RCC 7860 (cell line): ENCODE measurements at regions not wholly inside any gene's neighbourhood (a gene's known extent, or its start where the extent isn't known, plus 50 kb on each side); places are given as distances from the start of the nearest gene placed in this dataset.

Experiments used
- DNase-seq: peaks from one replicate; pipeline ENCODE4 v3.0.0-alpha.2; 2015; ENCODE audit warnings: low spot score
- FAIRE-seq: peaks from 2 replicates; lab custom pipeline; 2012; peaks lifted over from hg19 to GRCh38; lab: Jason Lieb, UNC

- no peak for FAIRE-seq
- no peak for DNase-seq
These were observed 69.2 kb downstream of the INHBA start for GRCh38 chr7:41633690-41634089.

GRCh38 chr7:41630741-41631140 is 72.1 kb downstream of the INHBA start:
- DNase-seq (no peak), FAIRE-seq (no peak)

DNA sequence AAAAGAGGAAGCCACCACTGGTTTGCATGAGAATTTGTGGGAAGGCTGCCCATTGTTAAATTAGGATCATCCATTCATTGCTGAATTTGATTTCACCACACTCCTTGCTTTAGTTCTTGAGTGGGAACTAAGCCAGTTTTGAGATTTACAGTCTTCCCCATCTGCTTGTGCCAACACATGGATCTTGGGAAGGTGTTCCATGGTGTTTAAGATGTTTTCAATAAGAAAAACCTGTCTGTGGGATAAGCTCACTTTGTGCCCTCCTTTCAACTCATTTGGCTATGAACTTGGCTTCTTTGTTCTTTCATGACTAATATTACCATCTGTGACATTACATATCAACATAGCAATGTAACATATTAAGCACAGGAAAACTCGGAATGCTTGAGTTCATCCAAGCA is 73.2 kb downstream of the INHBA start:
- DNase-seq (no peak), FAIRE-seq (no peak)

DNA sequence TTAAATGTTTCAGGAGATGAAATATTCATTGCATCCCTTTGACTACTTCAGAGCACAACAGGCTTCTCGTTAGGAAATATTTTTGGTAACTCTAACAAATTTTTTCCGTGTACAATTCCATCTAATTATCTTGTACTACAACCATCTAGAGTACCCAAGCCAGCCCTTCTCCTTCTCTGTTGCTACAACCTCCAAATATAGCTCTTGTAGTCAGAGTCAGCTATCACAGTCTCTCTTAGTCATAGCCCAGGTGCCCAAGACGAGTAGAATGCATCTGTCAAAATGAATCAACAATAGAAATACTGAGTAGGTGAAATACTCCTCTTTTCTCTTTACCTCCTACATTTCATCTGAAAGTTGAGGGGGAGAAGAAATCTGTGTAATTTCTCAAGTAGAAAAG is 74.0 kb downstream of the INHBA start:
- FAIRE-seq: peak; percentile 23

GRCh38 chr7:41627645-41628298 is 75.1 kb downstream of the INHBA start:
- DNase-seq (no peak), FAIRE-seq (no peak)

More for the DNA sequence above, 74.0 kb downstream of the INHBA start:
- DNase-seq: peak; percentile 45

GRCh38 chr7:41624818-41625217 is 78.1 kb downstream of the INHBA start:
- DNase-seq (no peak), FAIRE-seq (no peak)

DNA sequence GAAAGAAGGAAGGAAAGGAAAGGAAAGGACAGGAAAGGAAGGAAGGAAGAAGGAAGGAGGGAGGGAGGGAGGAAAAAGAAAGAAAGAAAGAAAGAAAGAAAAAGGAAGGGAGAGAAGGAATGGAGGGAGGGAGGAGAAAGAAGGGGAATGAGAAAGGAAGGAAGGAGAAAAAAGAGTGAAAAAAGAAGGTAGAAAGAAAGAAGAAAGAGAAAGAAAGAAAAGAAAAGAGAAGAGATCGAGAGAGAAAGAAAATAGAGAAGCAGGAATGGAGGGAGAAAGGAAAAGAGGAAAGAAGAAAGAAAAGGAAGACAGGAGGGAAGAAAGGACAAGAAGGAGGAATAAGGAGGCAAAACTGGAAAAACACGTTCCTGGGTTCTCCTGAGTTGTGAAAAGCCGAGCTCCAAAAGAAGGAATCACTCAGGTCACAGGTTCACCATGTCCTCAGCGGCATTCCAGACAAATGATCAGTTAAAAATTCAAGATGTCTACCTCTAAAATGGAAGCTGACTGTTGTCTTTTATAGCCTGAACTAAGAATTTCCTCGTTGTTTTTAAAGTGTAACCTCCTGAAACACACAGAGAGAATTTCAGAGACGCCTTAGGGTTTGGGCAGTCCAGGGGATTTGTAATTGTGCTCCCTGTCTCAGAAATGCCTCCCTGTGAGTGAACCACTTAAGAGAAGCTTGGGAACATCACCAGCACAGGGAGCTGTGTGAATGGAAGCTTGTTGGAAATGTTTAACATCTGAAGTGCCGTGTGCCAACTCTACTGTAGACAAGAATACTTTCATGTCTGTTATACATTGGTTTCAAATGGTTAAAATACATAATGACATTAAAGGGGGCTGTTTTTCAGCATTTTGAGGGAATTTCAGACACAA is 80.7 kb downstream of the INHBA start:
- FAIRE-seq: no peak
- no peak for DNase-seq

DNA sequence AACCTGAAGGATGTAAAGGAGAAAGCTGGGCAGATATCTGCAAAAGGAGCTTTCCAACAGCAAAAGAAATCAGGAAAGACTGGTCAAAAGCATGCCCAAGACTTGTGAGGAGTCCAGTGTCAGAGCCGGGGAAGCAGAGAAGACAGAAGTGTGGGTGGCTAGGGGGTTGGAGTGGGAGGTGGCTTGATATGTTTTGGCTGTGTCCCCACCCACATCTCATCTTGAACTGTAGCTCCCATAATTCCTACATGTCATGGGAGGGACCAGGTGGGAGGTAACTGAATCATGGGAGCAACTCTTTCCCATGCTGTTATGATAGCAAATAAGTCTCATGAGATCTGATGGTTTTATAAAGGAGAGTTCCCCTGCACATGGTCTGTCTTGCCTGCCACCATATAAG is 84.9 kb downstream of the INHBA start:
- DNase-seq (no peak), FAIRE-seq (no peak)

- DNase-seq (no peak), FAIRE-seq (no peak)
These were observed 90.1 kb downstream of the INHBA start for GRCh38 chr7:41612798-41613197.

- DNase-seq: no peak
- FAIRE-seq: no peak
These were observed 90.5 kb downstream of the INHBA start for GRCh38 chr7:41612386-41612785.

DNA sequence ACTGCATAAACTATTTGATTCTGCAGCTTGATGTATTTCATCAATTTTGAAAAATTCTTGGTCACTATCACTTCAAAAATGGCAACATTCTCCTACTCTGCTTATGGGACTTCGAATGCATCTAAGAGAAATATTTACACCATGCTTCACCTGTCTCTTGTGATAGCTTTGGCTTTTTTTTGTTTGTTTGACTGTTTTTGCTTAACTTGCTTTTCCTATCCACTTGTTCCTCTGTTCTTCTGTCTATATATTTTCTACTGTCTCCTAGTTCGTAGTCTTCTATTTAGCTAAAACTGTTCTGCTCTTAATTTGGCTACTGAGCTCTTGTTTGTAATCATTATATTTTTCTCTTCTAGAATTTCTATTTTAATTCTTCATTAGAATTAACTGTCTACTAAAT is 94.4 kb downstream of the INHBA start:
- FAIRE-seq: no peak

DNA sequence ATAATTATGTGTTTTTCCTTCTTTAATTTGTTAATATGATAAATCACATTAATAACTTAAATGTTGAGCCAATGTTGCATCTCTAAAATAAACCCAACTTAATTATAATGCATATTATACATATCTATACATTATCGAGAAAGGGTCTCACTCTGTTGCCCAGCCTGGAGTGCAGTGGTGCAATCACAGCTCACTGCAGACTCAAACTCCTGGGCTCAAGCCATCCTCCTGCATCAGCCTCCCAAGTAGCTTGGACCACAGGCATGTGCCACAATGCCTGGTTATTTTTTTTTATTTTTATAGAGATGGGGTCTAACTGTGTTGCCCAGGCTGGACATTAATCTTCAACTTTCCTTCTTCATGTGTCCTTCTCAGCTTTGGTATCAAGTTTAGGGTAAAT is 98.9 kb downstream of the INHBA start:
- no peak for FAIRE-seq
- no peak for DNase-seq

More for the DNA sequence above, 94.4 kb downstream of the INHBA start:
- DNase-seq: no peak

DNA sequence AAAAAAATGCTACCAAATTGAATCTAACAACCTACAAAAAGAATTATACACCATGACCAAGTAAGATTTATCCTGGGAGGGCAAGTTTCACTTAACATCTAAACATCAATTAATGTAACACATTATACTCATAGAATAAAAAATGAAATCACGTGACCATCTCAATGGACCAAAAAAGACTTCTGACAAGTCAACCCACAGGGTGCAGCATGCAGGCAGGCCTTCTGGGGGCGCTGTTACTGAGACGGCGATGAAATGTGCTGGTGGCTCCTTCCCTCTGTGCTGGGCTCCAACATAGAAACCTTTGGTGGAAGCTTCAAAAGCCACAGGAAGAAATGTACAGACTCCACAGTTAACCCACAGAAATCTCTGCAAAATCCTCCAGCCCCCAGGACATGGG is 103.1 kb downstream of the INHBA start:
- no peak for FAIRE-seq
- DNase-seq: no peak

DNA sequence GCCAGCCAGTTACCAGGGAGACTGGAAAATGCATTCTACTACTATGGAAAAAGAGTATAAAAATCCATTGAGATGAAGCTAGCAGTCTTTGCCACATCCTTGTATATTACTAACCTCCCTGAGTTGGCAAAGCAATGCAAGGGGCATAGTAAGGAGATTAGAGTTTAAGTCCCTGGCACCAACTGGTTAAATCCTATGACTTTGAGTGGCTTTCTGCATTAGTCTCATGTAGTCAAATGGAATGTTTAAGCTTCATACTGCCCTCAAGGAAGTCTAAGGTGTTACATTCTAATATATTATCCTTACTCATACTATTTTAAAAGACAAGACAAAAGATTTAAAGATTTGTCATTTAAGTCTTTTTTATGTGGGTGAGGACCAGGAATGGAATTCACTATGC is 110.1 kb downstream of the INHBA start:
- no peak for DNase-seq
- FAIRE-seq: no peak

- FAIRE-seq (no peak), DNase-seq (no peak)
These were observed 110.7 kb downstream of the INHBA start for GRCh38 chr7:41592236-41592635.

- no peak for FAIRE-seq
These were observed 111.9 kb downstream of the INHBA start for GRCh38 chr7:41590986-41591385.

GRCh38 chr7:41588341-41588740 is 114.5 kb downstream of the INHBA start:
- FAIRE-seq (no peak), DNase-seq (no peak)

More at GRCh38 chr7:41590986-41591385, 111.9 kb downstream of the INHBA start:
- no peak for DNase-seq

GRCh38 chr7:41586931-41587640 is 115.8 kb downstream of the INHBA start:
- DNase-seq: no peak
- FAIRE-seq: no peak

GRCh38 chr7:41584746-41585145 is 118.1 kb downstream of the INHBA start:
- no peak for FAIRE-seq
- DNase-seq: no peak

- no peak for FAIRE-seq
- no peak for DNase-seq
These were observed 120.8 kb downstream of the INHBA start for GRCh38 chr7:41582116-41582515.

- FAIRE-seq (no peak), DNase-seq (no peak)
These were observed 121.8 kb downstream of the INHBA start for GRCh38 chr7:41581041-41581440.
